HepG2 (cell line): ENCODE measurements at regions not wholly inside any gene's neighbourhood (a gene's known extent, or its start where the extent isn't known, plus 50 kb on each side); places are given as distances from the start of the nearest gene placed in this dataset.

Source experiments
- ATAC-seq: fragments of 200-7000 bp; cut with Tn5 transposase; 3 replicates; pipeline ENCODE4 v1.9.1; 2020; ENCODE audit warnings: mild to moderate bottlenecking, moderate library complexity
- BruUV-seq: library from RNA; stranded (reverse); fragments of 400-500 nt; replicated peaks from 2 replicates; lab custom pipeline; 2021; lab: Mats Ljungman, UMichigan
- CTCF ChIA-PET: fragments of 300-600 bp; formaldehyde crosslinking; extraction: SDS; loops from one replicate; lab custom pipeline; 2021; ENCODE audit warnings: low total read pairs, inconsistent platforms, low intra/inter-chr PET ratio; lab: Yijun Ruan, JAX
- POLR2A ChIA-PET: fragments of 350-600 bp; sonication (Branson Sonifier 250); formaldehyde crosslinking; loops from one replicate; lab custom pipeline; 2020; ENCODE audit warnings: antibody characterized with exemption, inconsistent platforms; lab: Yijun Ruan, JAX
- DNase-seq: peaks from one replicate; pipeline ENCODE4 v3.0.0-alpha.2; 2015; ENCODE audit warnings: low spot score
- FAIRE-seq: peaks from 3 replicates; lab custom pipeline; 2011; peaks lifted over from hg19 to GRCh38; lab: Jason Lieb, UNC
- H2AFZ ChIP-seq: one replicate; pipeline ENCODE4 v1.6.1; 2011; ENCODE audit warnings: low read length, inconsistent platforms
- H3K27ac ChIP-seq: fragments of 300-600 bp; 3 replicates; pipeline ENCODE4 v1.8.0; 2011; ENCODE audit warnings: mixed run types, mild to moderate bottlenecking, mixed read lengths, low read length, inconsistent platforms; ENCODE audit not compliant: insufficient read depth; ENCODE audit errors: extremely low read length
- H3K27me3 ChIP-seq, 2 experiments: fragments of 200-600 bp in 1 of 2; 2 replicates in 1 of 2; 3 replicates in 1 of 2; pipeline versions ENCODE4 v1.6.0 to v1.8.0; 2011; ENCODE audit warnings: low read length in 2 of 2, mild to moderate bottlenecking in 2 of 2, moderate library complexity in 2 of 2, inconsistent platforms in 1 of 2; ENCODE audit not compliant: insufficient read depth in 2 of 2, control insufficient read depth in 1 of 2
- H3K36me3 ChIP-seq, 2 experiments: fragments of 200-600 bp in 1 of 2; replicated peaks in 1 of 2; 2 replicates in 1 of 2; 3 replicates in 1 of 2; pipeline versions ENCODE4 v1.5.1 to v1.8.0; 2011; ENCODE audit warnings: low read length in 2 of 2, inconsistent platforms in 1 of 2; ENCODE audit not compliant: insufficient read depth in 2 of 2, control insufficient read depth in 1 of 2
- H3K4me1 ChIP-seq: 2 replicates; pipeline ENCODE4 v1.5.1; 2012; ENCODE audit warnings: low read length, inconsistent platforms; ENCODE audit not compliant: insufficient read depth
- H3K4me2 ChIP-seq: 2 replicates; pipeline ENCODE4 v1.6.0; 2011; ENCODE audit warnings: low read depth, low read length, inconsistent platforms
- H3K4me3 ChIP-seq, 3 experiments: fragments of 200-600 bp in 1 of 3; sonication (generic), shearing (Covaris generic) in 1 of 3; replicated peaks in 1 of 3; 2 replicates each; pipeline ENCODE4 v1.5.1; 2011 to 2016; ENCODE audit warnings: low read length in 3 of 3, inconsistent platforms in 2 of 3, low read depth in 2 of 3, mild to moderate bottlenecking in 2 of 3, control low read depth in 1 of 3, mixed read lengths in 1 of 3; ENCODE audit not compliant: insufficient read depth in 1 of 3
- H3K79me2 ChIP-seq: one replicate; pipeline ENCODE4 v1.6.1; 2011; ENCODE audit warnings: low read length, inconsistent platforms; ENCODE audit not compliant: insufficient read depth
- H3K9ac ChIP-seq: 2 replicates; pipeline ENCODE4 v1.6.0; 2011; ENCODE audit warnings: mild to moderate bottlenecking, low read depth, low read length, inconsistent platforms; ENCODE audit not compliant: insufficient read depth
- H3K9me3 ChIP-seq: 2 replicates; pipeline ENCODE4 v1.5.1; 2012; ENCODE audit warnings: mild to moderate bottlenecking, low read length
- H4K20me1 ChIP-seq: 2 replicates; pipeline ENCODE4 v1.6.0; 2011; ENCODE audit warnings: inconsistent platforms, mild to moderate bottlenecking, low read length, moderate library complexity; ENCODE audit not compliant: insufficient read depth
- DDIT3 ChIP-seq: sonication (generic); formaldehyde crosslinking; IDR thresholded peaks from 2 replicates; pipeline ENCODE4 v1.4.0; 2020; ENCODE audit warnings: mild to moderate bottlenecking, missing genetic modification reagents
- ELF3 ChIP-seq: IDR thresholded peaks from 2 replicates; pipeline ENCODE4 v1.6.1; 2016; ENCODE audit warnings: missing genetic modification reagents, missing compliant biosample characterization
- ETV6 ChIP-seq: sonication (generic); formaldehyde crosslinking; conservative IDR thresholded peaks from 2 replicates; pipeline ENCODE4 v1.4.0; 2020; ENCODE audit warnings: missing genetic modification reagents
- GRHL1 ChIP-seq: sonication (generic); formaldehyde crosslinking; conservative IDR thresholded peaks from 2 replicates; pipeline ENCODE4 v1.8.0; 2022; ENCODE audit warnings: missing genetic modification reagents
- HMGA1 ChIP-seq: sonication (generic); formaldehyde crosslinking; conservative IDR thresholded peaks from 2 replicates; pipeline ENCODE4 v1.4.0; 2020; ENCODE audit warnings: missing genetic modification reagents
- IRF2 ChIP-seq: IDR thresholded peaks from 2 replicates; pipeline ENCODE4 v1.6.1; 2018; ENCODE audit warnings: missing genetic modification reagents, missing compliant biosample characterization
- MYC ChIP-seq: sonication (generic); formaldehyde crosslinking; IDR thresholded peaks from 2 replicates; pipeline ENCODE4 v1.9.0; 2021; ENCODE audit warnings: missing genetic modification reagents, borderline replicate concordance
- NR2F6 ChIP-seq, 2 experiments: IDR thresholded peaks; 2 replicates each; pipeline ENCODE4 v1.6.1; 2016; ENCODE audit warnings: antibody characterized with exemption in 1 of 2, mild to moderate bottlenecking in 1 of 2
- YY1 ChIP-seq: IDR thresholded peaks from 2 replicates; pipeline ENCODE4 v1.6.1; 2011; ENCODE audit warnings: low read length, low read depth, moderate library complexity, mild to moderate bottlenecking; ENCODE audit not compliant: insufficient read depth, insufficient replicate concordance
- ZNF644 ChIP-seq: IDR thresholded peaks from 2 replicates; pipeline ENCODE4 v1.6.1; 2016; ENCODE audit warnings: low read depth
- ZNF7 ChIP-seq: IDR thresholded peaks from 2 replicates; pipeline ENCODE4 v1.6.1; 2016; ENCODE audit warnings: missing biosample characterization, missing genetic modification reagents
- WGBS: methylation state at CpG from one replicate; pipeline ENCODE4 v1.1.6; 2017; ENCODE audit warnings: low lambda C conversion rate; 5-methylcytosine and 5-hydroxymethylcytosine counted together
- in situ Hi-C: cut with HindIII; loops from 2 replicates; pipeline ENCODE4 v1.10.0; 2017; ENCODE audit warnings: low pct_unique_long_range_greater_than_20kb; ENCODE audit not compliant: extremely low pct_ligation_motif_present
- intact Hi-C: fragments of 100-400 bp; cut with micrococcal nuclease; formaldehyde crosslinking; loops from one replicate; pipeline ENCODE4 v1.10.0; 2022; ENCODE audit not compliant: unreplicated experiment
- TF ChIP-seq, protein P1 (sequence below): sonication (generic); formaldehyde crosslinking; IDR thresholded peaks from 2 replicates; pipeline ENCODE4 v1.4.0; 2020; ENCODE audit warnings: mild to moderate bottlenecking, missing genetic modification reagents
- TF ChIP-seq, protein P2 (sequence below): IDR thresholded peaks from 2 replicates; pipeline ENCODE4 v1.6.1; 2016; ENCODE audit warnings: low read depth, missing genetic modification reagents, missing compliant biosample characterization

GRCh38 chr2:180146541-180146940 lies 139.4 kb upstream of the CWC22 start:
- BruUV-seq: no TSS peak
- no peak for ATAC-seq
- under 1% methylated on average over 2 of the region's 2 CpGs for WGBS
- no peak overlapping the region for H3K9ac ChIP-seq
- H3K27ac ChIP-seq: no peak overlapping the region
- no peaks in the 10 kb centered on the region for H3K9me3 ChIP-seq
- intact Hi-C loops: no loop called here
- in situ Hi-C loops: no loop called here
- DNase-seq: no peak
- no peak for FAIRE-seq
- no peaks in the 10 kb centered on the region for H4K20me1 ChIP-seq
- H3K4me1 ChIP-seq: no peaks in the 10 kb centered on the region
- ChIA-PET CTCF (no interaction called here), POLR2A (no interaction called here)
- no peak overlapping the region for H3K4me2 ChIP-seq
- H3K36me3 ChIP-seq: no peaks in the 10 kb centered on the region
- no peak for TF ChIP-seq MYC (CRISPR knock-in tag)
- no peak for TF ChIP-seq NR2F6 (IDR thresholded peaks at IDR 0.05)
- no peak for TF ChIP-seq NR2F6 (CRISPR knock-in tag; IDR thresholded peaks at IDR 0.05)
- TF ChIP-seq HMGA1: no peak
- TF ChIP-seq GRHL1: no peak
- no peak for TF ChIP-seq YY1
- TF ChIP-seq DDIT3 (CRISPR knock-in tag): no peak
- TF ChIP-seq, all 625 proteins: peak for 0
- Histone ChIP-seq H3K4me3 (no peak overlapping the region), H2AFZ (no peak overlapping the region), H3K27me3 (no peaks in the 10 kb centered on the region), H3K79me2 (no peaks in the 10 kb centered on the region)

- H3K79me2 ChIP-seq: no peaks in the 10 kb centered on the region
- H3K27me3 ChIP-seq: no peaks in the 10 kb centered on the region
- H4K20me1 ChIP-seq: no peaks in the 10 kb centered on the region
- DNase-seq: no peak
- no peak overlapping the region for H3K9ac ChIP-seq
- no peaks in the 10 kb centered on the region for H3K36me3 ChIP-seq
- no peak for ATAC-seq
- H2AFZ ChIP-seq: no peak overlapping the region
- BruUV-seq: no TSS peak
- CTCF ChIA-PET: no interaction called here
- no peak overlapping the region for H3K4me2 ChIP-seq
- H3K27ac ChIP-seq: no peak overlapping the region
- TF ChIP-seq, protein P1, sequence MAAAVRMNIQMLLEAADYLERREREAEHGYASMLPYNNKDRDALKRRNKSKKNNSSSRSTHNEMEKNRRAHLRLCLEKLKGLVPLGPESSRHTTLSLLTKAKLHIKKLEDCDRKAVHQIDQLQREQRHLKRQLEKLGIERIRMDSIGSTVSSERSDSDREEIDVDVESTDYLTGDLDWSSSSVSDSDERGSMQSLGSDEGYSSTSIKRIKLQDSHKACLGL (CRISPR knock-in tag): no peak
- TF ChIP-seq ELF3 (CRISPR knock-in tag) (no peak), ETV6 (no peak), ZNF7 (no peak), IRF2 (CRISPR knock-in tag) (no peak), ZNF644 (CRISPR knock-in tag) (no peak)
- TF ChIP-seq, protein P2, sequence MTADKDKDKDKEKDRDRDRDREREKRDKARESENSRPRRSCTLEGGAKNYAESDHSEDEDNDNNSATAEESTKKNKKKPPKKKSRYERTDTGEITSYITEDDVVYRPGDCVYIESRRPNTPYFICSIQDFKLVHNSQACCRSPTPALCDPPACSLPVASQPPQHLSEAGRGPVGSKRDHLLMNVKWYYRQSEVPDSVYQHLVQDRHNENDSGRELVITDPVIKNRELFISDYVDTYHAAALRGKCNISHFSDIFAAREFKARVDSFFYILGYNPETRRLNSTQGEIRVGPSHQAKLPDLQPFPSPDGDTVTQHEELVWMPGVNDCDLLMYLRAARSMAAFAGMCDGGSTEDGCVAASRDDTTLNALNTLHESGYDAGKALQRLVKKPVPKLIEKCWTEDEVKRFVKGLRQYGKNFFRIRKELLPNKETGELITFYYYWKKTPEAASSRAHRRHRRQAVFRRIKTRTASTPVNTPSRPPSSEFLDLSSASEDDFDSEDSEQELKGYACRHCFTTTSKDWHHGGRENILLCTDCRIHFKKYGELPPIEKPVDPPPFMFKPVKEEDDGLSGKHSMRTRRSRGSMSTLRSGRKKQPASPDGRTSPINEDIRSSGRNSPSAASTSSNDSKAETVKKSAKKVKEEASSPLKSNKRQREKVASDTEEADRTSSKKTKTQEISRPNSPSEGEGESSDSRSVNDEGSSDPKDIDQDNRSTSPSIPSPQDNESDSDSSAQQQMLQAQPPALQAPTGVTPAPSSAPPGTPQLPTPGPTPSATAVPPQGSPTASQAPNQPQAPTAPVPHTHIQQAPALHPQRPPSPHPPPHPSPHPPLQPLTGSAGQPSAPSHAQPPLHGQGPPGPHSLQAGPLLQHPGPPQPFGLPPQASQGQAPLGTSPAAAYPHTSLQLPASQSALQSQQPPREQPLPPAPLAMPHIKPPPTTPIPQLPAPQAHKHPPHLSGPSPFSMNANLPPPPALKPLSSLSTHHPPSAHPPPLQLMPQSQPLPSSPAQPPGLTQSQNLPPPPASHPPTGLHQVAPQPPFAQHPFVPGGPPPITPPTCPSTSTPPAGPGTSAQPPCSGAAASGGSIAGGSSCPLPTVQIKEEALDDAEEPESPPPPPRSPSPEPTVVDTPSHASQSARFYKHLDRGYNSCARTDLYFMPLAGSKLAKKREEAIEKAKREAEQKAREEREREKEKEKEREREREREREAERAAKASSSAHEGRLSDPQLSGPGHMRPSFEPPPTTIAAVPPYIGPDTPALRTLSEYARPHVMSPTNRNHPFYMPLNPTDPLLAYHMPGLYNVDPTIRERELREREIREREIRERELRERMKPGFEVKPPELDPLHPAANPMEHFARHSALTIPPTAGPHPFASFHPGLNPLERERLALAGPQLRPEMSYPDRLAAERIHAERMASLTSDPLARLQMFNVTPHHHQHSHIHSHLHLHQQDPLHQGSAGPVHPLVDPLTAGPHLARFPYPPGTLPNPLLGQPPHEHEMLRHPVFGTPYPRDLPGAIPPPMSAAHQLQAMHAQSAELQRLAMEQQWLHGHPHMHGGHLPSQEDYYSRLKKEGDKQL (CRISPR knock-in tag): no peak
- no peaks in the 10 kb centered on the region for H3K4me1 ChIP-seq
- H3K4me3 ChIP-seq: no peak overlapping the region
- 2% methylated on average over 1 of the region's 1 CpG for WGBS
- H3K9me3 ChIP-seq: no peaks in the 10 kb centered on the region
- POLR2A ChIA-PET: no interaction called here
- intact Hi-C loops: no loop called here
- FAIRE-seq: no peak
- in situ Hi-C loops: no loop called here
These were observed 139.0 kb upstream of the CWC22 start for GRCh38 chr2:180146114-180146513.
